NCI-H526 (cell line): ENCODE measurements at regions not wholly inside any gene's neighbourhood (a gene's known extent, or its start where the extent isn't known, plus 50 kb on each side); places are given as distances from the start of the nearest gene placed in this dataset.
"Not testable (repeated sequence)": the region's sequence is repeated elsewhere in the genome, so short reads cannot be mapped to it uniquely, and the experiment has no call there.

ENCODE experiments used
- DNase-seq, 2 experiments: peaks; one replicate each; lab custom pipeline; 2025; lab: John Stamatoyannopoulos, UW

DNA sequence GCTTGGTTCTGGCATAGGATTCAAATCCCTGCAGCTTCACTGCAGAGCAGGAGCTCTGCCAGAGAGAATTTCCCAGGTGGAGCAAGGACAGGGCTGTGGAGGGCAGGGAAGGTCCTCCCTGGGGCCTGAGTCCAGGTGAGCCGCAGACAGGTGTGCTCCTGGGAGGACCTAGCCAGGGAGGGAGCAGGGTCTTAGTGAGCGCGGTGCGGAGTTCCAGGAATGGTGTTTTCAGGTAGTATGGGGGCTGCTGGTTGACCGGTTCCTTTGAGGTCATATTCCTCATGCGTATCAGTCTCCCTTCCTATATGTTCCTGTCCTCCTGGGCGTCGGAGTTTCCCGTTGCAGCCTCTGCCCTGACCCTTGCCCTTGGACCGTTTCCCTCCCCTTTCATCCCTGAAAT lies 813.3 kb downstream of the KCNJ18 start:
- no peak for DNase-seq

DNA sequence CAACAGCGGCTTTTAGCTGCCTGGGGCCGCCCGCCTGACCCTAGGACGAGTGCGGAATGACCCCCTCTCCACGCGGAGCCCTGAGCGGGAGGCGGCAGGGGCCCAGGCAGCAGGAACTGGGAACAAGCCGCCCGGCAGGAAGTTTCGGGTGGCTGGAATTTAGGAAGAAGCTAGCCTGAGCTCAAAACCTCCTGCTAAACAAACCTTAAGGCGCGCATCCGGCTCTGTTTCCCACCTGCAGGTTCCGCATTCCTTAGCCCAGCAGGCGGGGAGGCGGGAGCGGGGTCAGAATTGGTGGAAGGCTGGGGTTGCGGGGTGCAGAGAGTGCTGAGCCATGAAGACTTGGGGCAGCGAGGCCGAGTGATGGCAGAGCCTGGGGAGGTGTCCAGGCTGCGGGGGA lies 813.9 kb downstream of the KCNJ18 start:
- no peak for DNase-seq

GRCh38 chr17:22506861-22507260 lies 814.5 kb downstream of the KCNJ18 start:
- no peak for DNase-seq

DNA sequence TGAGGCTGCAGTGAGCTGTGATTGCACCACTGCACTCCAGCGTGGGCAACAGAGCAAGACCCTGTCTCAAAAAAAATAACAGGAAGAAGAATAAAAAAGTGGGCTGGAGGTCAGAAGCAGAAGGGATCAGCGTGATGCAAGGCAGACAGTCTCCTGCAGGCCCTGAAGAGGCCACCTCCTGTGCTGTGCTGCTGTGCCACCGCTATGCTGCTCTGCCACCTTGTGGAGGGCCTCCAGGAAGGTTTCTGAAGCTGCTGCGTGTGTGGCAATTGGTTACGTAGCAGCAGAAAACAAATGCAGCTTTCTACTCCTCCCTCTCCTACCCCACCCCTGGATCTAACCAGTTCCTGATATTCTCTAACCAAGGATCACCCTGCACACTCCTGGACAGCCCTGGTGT lies 815.5 kb downstream of the KCNJ18 start:
- peak in 1 of 2 experiments; percentile 42 for DNase-seq

DNA sequence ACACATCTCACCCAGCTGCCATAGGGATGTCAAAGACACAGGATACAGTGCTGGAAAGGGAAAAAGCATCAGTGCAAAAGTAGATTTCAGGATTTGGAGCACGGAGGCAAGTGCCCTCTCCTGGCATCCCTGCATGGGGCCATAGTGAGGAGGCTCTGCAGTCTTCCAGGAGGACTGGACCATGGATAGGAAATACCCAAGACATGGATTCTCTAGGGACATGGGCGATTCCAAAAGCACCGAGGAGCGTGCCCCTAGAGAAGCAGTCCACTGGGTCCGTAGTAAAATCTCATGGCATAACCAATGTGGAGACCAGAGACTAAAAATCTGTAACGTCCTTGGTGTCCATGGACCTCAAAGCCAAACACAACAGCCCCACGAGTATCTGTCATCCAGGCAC lies 818.2 kb downstream of the KCNJ18 start:
- no peak for DNase-seq

DNA sequence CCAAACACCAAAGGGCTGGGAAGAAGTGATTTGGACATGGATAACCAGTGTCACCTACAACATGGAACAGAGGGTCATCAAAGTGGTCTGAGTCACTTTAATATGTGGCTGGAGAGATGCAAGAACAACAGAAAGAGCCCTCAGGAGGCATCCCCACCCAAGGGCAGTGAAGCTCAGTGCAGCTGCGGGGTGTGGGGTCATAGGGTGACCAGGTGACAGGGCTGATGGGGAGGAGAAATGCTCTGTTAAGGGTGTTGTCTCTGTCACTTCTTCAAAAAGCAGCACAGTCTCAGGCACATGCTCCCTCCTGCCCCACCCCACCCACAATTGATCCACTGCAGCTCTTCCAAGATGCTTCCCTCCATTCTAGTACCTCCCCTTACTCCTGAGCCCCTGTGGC lies 819.1 kb downstream of the KCNJ18 start:
- no peak for DNase-seq

- no peak for DNase-seq
These were observed 819.7 kb downstream of the KCNJ18 start for GRCh38 chr17:22512057-22512456.

GRCh38 chr17:22512506-22512905 lies 820.2 kb downstream of the KCNJ18 start:
- DNase-seq, result no peak

- peak in 1 of 2 experiments; percentile 21 for DNase-seq
These were observed 820.7 kb downstream of the KCNJ18 start for GRCh38 chr17:22512997-22513538.

DNA sequence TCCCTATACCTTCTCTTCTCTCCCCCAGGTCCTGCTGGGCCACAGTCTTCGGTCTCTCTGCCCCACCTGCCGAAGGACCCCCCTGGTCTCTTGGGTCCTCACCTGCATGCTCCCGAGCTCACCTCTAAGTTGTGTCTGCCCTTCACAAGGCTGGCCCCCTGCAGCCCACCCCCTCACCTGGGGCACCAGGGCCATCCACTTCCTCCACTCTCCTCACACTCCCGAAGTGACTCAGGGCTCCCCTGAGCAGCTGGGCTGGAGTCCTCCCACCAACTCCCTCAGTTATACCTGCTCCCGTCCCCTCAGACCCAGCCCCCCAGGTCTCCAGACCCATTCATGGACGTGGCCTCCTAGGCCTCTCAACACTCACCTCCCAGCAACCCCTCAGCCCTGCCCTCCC lies 822.0 kb downstream of the KCNJ18 start:
- DNase-seq, result no peak

GRCh38 chr17:22514767-22515320 lies 822.5 kb downstream of the KCNJ18 start:
- no peak for DNase-seq

DNA sequence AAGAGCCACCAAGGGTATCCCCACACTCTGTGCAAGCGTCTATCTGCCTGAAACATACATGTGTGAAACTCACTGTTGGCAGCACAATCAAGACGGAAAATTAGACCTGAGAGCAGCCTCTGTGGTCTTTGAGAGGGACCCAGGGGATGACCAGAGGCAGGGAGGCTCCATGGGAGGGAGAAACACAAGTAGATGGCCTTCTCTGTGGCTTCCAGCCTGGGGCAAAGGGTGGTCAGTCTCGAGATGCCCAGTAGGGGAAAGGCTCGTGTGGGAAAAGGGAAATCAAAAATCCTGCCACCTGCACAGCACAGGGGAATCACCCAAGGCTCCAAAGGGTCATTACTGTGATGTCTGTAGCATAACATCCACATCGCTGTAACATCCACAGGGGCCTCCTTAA lies 823.3 kb downstream of the KCNJ18 start:
- no peak for DNase-seq

GRCh38 chr17:22516861-22517636 lies 824.7 kb downstream of the KCNJ18 start:
- DNase-seq, result no peak

GRCh38 chr17:22517716-22518115 lies 825.4 kb downstream of the KCNJ18 start:
- DNase-seq, result peak in 1 of 2 experiments; percentile 17

DNA sequence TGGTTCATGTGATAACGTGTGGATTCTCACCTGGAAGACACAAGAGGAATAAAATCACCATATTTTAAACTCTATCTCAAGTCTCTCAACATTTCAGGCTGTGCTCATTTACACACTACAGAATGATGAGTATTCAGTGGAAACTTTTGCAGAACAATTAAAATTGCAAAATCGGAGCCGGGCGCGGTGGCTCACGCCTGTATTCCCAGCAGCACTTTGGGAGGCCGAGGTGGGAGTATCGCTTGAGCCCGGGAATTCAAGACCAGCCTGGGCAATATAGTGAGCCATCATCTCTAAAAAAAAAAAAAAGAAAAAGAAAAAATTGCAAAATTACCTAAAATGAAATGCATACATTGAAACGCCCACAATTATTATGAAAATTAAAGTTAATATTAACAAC lies 825.9 kb downstream of the KCNJ18 start:
- no peak for DNase-seq

- not testable (repeated sequence) for DNase-seq
These were observed 856.5 kb downstream of the KCNJ18 start for GRCh38 chr17:22548873-22549272.

GRCh38 chr17:22551695-22552415 lies 859.5 kb downstream of the KCNJ18 start:
- DNase-seq, result not testable (repeated sequence)

DNA sequence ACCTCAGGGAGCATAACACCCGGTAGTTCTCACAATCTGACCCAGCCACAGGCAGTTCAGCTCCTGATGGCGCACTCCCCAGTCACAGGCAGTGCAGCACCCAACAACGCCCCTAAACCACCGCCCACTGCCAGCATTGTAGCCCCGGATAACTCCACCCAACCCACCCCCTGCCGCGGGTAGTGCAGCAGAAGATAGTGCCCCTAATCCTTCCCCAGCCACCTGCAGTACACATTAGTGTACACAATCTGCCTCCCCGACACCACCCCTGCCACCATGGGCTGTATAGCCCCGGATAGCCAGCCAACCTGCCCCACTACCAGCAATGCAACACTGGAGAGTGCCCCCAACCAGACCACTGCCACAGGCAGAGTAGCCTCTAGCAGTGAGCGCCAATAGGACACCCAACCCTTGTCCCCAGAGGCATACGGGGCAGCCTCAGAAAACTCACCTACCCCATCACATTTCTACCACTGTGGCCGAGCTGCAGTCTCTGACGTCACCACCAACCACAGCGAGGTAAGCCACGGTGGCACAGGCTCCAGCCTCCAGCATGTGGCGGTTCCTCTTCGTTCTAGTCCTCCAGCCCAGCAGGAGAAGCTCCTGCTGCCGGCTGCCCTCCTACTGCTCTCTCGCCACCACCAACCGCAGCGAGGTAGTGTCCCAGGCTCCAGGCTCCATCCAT lies 877.3 kb downstream of the KCNJ18 start:
- DNase-seq, result no peak

DNA sequence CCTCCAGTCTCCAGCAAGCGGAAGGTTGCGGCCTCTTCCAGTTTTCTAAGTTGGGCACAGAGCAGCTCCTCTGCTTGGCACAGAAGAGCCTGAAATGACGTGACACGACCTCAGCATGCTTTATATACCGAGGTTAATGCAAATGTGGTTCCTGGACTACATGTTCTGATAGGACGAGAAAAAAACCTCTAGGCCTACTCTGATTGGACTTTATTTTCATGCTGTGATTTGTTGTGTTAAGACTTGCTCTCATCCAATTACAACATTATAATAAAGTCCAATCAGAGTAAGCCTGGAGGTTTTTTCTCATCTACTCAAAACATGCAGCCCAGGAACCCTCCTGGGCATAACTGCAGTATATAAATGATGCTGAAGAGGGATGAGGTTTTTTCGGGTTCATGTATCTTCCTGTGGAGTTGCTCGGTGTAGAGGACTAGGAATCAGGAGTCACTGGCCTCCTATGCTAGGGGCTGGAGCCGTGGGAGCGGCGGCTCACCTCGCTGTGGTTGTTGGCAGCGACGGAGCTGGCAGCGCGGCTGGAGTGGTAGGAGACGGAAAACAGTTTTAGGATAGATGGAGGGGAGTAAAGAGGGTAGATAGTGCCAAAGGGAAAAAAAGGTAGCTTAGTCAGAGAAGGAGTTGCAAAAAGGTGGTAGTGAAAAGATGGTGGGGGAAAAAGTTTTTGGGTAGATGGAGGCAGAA lies 878.0 kb downstream of the KCNJ18 start:
- DNase-seq, result no peak

GRCh38 chr17:22599322-22599721 lies 907.0 kb downstream of the KCNJ18 start:
- no peak for DNase-seq

DNA sequence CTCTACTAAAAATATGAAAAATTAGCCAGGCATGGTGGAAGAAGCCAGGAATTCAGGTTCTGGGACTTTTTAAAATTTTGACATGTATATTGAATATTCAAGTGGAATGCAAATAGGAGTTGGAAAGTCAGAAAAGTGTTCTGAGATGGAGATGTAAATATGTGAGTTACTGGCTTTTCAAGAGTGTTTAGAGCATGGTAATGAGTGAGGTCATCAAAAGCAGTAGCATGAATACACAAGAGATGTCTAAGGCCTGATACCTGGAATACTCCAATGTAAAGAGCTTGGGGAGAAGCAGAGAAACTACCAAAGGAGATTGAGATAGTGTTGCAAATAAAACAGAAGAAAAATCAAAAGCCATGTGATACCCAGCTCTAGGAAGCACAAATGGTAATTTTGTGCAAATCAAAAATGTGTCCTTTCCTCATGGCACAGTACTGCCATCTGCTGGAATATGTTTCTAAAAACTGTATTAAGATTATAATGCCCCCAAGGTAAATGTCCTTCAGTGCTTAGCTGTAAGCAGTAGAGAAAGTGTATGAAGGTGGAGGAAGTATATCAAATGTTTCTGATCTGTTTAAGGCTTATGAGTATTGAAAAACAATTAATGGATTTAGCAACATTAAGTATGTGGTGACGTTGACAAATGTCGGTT lies 908.4 kb downstream of the KCNJ18 start:
- DNase-seq, result peak; percentile 12 to 67
